K562 (cell line): ENCODE measurements at regions not wholly inside any gene's neighbourhood (a gene's known extent, or its start where the extent isn't known, plus 50 kb on each side); places are given as distances from the start of the nearest gene placed in this dataset.

ENCODE experiments used
- ATAC-seq: fragments of 200-7000 bp; cut with Tn5 transposase; 3 replicates; pipeline ENCODE4 v1.9.1; 2020; ENCODE audit warnings: moderate library complexity
- BruUV-seq: library from RNA; stranded (reverse); fragments of 400-500 nt; replicated peaks from 2 replicates; lab custom pipeline; 2021; lab: Mats Ljungman, UMichigan
- CTCF ChIA-PET: fragments of 300-600 bp; formaldehyde crosslinking; extraction: SDS; loops from one replicate; lab custom pipeline; 2021; ENCODE audit warnings: low intra/inter-chr PET ratio; lab: Yijun Ruan, JAX
- POLR2A ChIA-PET: fragments of 300-600, 350-650 bp; sonication (Branson Sonifier 250); formaldehyde crosslinking; extraction: SDS; loops from one replicate; lab custom pipeline; 2021; ENCODE audit warnings: antibody characterized with exemption, inconsistent platforms; lab: Yijun Ruan, JAX
- DNase-seq, 4 experiments: peaks; one replicate each; pipeline versions ENCODE4 v3.0.0 to v3.0.0-alpha.2; 2011 to 2018; ENCODE audit warnings: low spot score in 3 of 4, mixed read lengths in 3 of 4; ENCODE audit errors: extremely low read depth in 1 of 4
- FAIRE-seq: peaks from 2 replicates; lab custom pipeline; 2011; peaks lifted over from hg19 to GRCh38; lab: Jason Lieb, UNC
- H2AFZ ChIP-seq: 2 replicates; pipeline ENCODE4 v1.6.0; 2011; ENCODE audit warnings: low read depth, low read length, control low read depth, inconsistent platforms
- H3K27ac ChIP-seq: fragments of 200-600 bp; 3 replicates; pipeline ENCODE4 v1.8.0; 2011; ENCODE audit warnings: low read depth, mild to moderate bottlenecking, control low read depth, inconsistent platforms, low read length, moderate library complexity, mixed read lengths; ENCODE audit errors: extremely low read depth
- H3K27me3 ChIP-seq, 2 experiments: fragments of 300-600 bp in 1 of 2; 2 replicates in 1 of 2; 3 replicates in 1 of 2; pipeline versions ENCODE4 v1.6.0 to v1.8.0; 2011; ENCODE audit warnings: inconsistent platforms in 2 of 2, low read length in 2 of 2, mild to moderate bottlenecking in 1 of 2, mixed read lengths in 1 of 2, moderate library complexity in 1 of 2; ENCODE audit not compliant: control insufficient read depth in 2 of 2, insufficient read depth in 2 of 2
- H3K36me3 ChIP-seq: fragments of 300-600 bp; 3 replicates; pipeline ENCODE4 v1.8.0; 2011; ENCODE audit warnings: mild to moderate bottlenecking, low read length, inconsistent platforms; ENCODE audit not compliant: control insufficient read depth, insufficient read depth
- H3K4me1 ChIP-seq, 2 experiments: fragments of 200-600 bp in 1 of 2; replicated peaks in 1 of 2; 2 replicates in 1 of 2; 3 replicates in 1 of 2; pipeline versions ENCODE4 v1.5.1 to v1.8.0; 2011; ENCODE audit warnings: inconsistent platforms in 2 of 2, low read length in 2 of 2, mild to moderate bottlenecking in 1 of 2, mixed read lengths in 1 of 2, moderate library complexity in 1 of 2; ENCODE audit not compliant: control insufficient read depth in 2 of 2, insufficient read depth in 2 of 2
- H3K4me2 ChIP-seq: 2 replicates; pipeline ENCODE4 v1.6.1; 2011; ENCODE audit warnings: low read length, control low read depth, inconsistent platforms, mixed read lengths; ENCODE audit not compliant: insufficient read depth
- H3K4me3 ChIP-seq: fragments of 200-600 bp; sonication (generic), shearing (Covaris generic); 2 replicates; pipeline ENCODE4 v1.5.1; 2016; ENCODE audit warnings: control low read depth, inconsistent platforms
- H3K79me2 ChIP-seq: fragments of 200-600 bp; 3 replicates; pipeline ENCODE4 v1.8.0; 2011; ENCODE audit warnings: low read length, inconsistent platforms; ENCODE audit not compliant: control insufficient read depth, insufficient read depth
- H3K9ac ChIP-seq, 2 experiments: 2 replicates each; pipeline versions ENCODE4 v1.6.0 to v1.6.1; 2011; ENCODE audit warnings: low read depth in 2 of 2, low read length in 2 of 2, control low read depth in 1 of 2, inconsistent platforms in 1 of 2, mild to moderate bottlenecking in 1 of 2, mixed read lengths in 1 of 2; ENCODE audit not compliant: insufficient read depth in 1 of 2
- H3K9me1 ChIP-seq: one replicate; pipeline ENCODE4 v1.6.0; 2011; ENCODE audit warnings: inconsistent platforms, mild to moderate bottlenecking, low read length, moderate library complexity; ENCODE audit not compliant: control insufficient read depth, insufficient read depth
- H3K9me3 ChIP-seq: replicated peaks from 2 replicates; pipeline ENCODE4 v1.5.1; 2011; ENCODE audit warnings: low read depth, low read length, inconsistent platforms; ENCODE audit not compliant: control insufficient read depth, insufficient read depth
- H4K20me1 ChIP-seq: replicated peaks from 2 replicates; pipeline ENCODE4 v1.6.1; 2011; ENCODE audit warnings: low read length, inconsistent platforms, mixed read lengths; ENCODE audit not compliant: control insufficient read depth, insufficient read depth
- ARID1B ChIP-seq: fragments of 450-650 bp; IDR thresholded peaks from 2 replicates; pipeline ENCODE4 v1.6.1; 2016; ENCODE audit warnings: antibody characterized with exemption, mild to moderate bottlenecking, inconsistent platforms
- GABPA ChIP-seq: fragments of 200-800 bp; sonication (Bioruptor generic); conservative IDR thresholded peaks from 2 replicates; pipeline ENCODE4 v1.6.1; 2016; ENCODE audit warnings: low read depth, missing genetic modification characterization, missing compliant biosample characterization
- LARP7 ChIP-seq: fragments of 450-650 bp; IDR thresholded peaks from 2 replicates; pipeline ENCODE4 v1.6.1; 2016
- MAFF ChIP-seq: IDR thresholded peaks from 2 replicates; pipeline ENCODE4 v1.6.1; 2012; ENCODE audit warnings: low read length, improper control_type of control experiment
- MAFG ChIP-seq: fragments of 450-650 bp; conservative IDR thresholded peaks from 2 replicates; pipeline ENCODE4 v1.6.1; 2016; ENCODE audit warnings: missing genetic modification characterization, missing compliant biosample characterization
- MAFK ChIP-seq: IDR thresholded peaks from 2 replicates; pipeline ENCODE4 v1.6.1; 2011; ENCODE audit warnings: low read length, improper control_type of control experiment
- NFE2L1 ChIP-seq: fragments of 450-650 bp; IDR thresholded peaks from 2 replicates; pipeline ENCODE4 v1.6.1; 2016; ENCODE audit warnings: missing genetic modification characterization, low read depth, mild to moderate bottlenecking, missing compliant biosample characterization, moderate library complexity, borderline replicate concordance
- PRMT5 ChIP-seq: sonication (generic); formaldehyde crosslinking; IDR thresholded peaks from 2 replicates; pipeline ENCODE4 v1.5.0; 2020; ENCODE audit warnings: missing genetic modification reagents
- RHOXF2B ChIP-seq: fragments of 250-450 bp; sonication (Bioruptor Pico); conservative IDR thresholded peaks from 2 replicates; pipeline ENCODE4 v1.5.1; 2021
- SAFB2 ChIP-seq: fragments of 200-400 bp; formaldehyde crosslinking; IDR thresholded peaks from 2 replicates; pipeline ENCODE4 v1.6.1; 2018; ENCODE audit warnings: borderline replicate concordance, low read length, low read depth, moderate library complexity; ENCODE audit not compliant: severe bottlenecking
- ZBED1 ChIP-seq: IDR thresholded peaks from 2 replicates; pipeline ENCODE4 v1.6.1; 2014
- ZNF197 ChIP-seq: fragments of 200-800 bp; sonication (Bioruptor generic); IDR thresholded peaks from 2 replicates; pipeline ENCODE4 v1.6.1; 2016; ENCODE audit warnings: low read depth, missing genetic modification characterization, missing compliant biosample characterization
- ZNF316 ChIP-seq: fragments of 450-650 bp; IDR thresholded peaks from 2 replicates; pipeline ENCODE4 v1.6.1; 2016
- WGBS: fragments of 100-300 bp; shearing (Covaris generic); methylation state at CpG from one replicate; pipeline ENCODE4 v1.1.6; 2016; ENCODE audit warnings: low coverage, mixed read lengths; ENCODE audit not compliant: insufficient coverage; ENCODE audit errors: missing lambda C conversion rate; 5-methylcytosine and 5-hydroxymethylcytosine counted together
- in situ Hi-C: fragments of 300-500 bp; cut with MboI; formaldehyde crosslinking; loops from 4 replicates; pipeline ENCODE4 v1.15.0; 2018; ENCODE audit warnings: inconsistent platforms, mixed read lengths
- intact Hi-C: fragments of 100-400 bp; cut with micrococcal nuclease; formaldehyde crosslinking; loops from 2 replicates; pipeline ENCODE4 v1.14.2; 2022
- TF ChIP-seq, protein P1 (sequence below): sonication (generic); formaldehyde crosslinking; IDR thresholded peaks from 2 replicates; pipeline ENCODE4 v1.8.0; 2022; ENCODE audit warnings: mild to moderate bottlenecking, missing genetic modification reagents
- TF ChIP-seq, protein P2 (sequence below): fragments of 200-400 bp; formaldehyde crosslinking; IDR thresholded peaks from 2 replicates; pipeline ENCODE4 v1.6.1; 2017; ENCODE audit warnings: mild to moderate bottlenecking, low read depth, low read length, moderate library complexity

GRCh38 chr2:152883951-152884487 is 165.6 kb downstream of the ARL6IP6 start:
- Histone ChIP-seq H3K9ac (no peak overlapping the region), H3K27me3 (no peaks in the 10 kb centered on the region), H3K9me1 (no peaks in the 10 kb centered on the region), H3K79me2 (no peaks in the 10 kb centered on the region), H2AFZ (no peak overlapping the region), H3K36me3 (no peaks in the 10 kb centered on the region), H4K20me1 (no peaks in the 10 kb centered on the region), H3K4me2 (no peak overlapping the region), H3K27ac (no peak overlapping the region)
- ChIA-PET CTCF (no interaction called here), POLR2A (no interaction called here)
- 0% methylated on average over 4 of the region's 4 CpGs for WGBS
- no peak for FAIRE-seq
- BruUV-seq: no TSS peak
- TF ChIP-seq MAFG (peak; percentile 72; the same call in 1 of the 2 replicates), MAFK (peak; percentile 49), SAFB2 (no peak), MAFF (peak; percentile 45), ZNF316 (peak; percentile 75)
- TF ChIP-seq, all 486 proteins: peak for 4
- intact Hi-C loops (no loop called here), in situ Hi-C loops (no loop called here)
- no peaks in the 10 kb centered on the region for H3K9me3 ChIP-seq
- no peak overlapping the region for H3K4me3 ChIP-seq
- no peak for DNase-seq
- ATAC-seq: no peak
- H3K4me1 ChIP-seq: no peaks in the 10 kb centered on the region

- H2AFZ ChIP-seq: no peak overlapping the region
- no peak overlapping the region for H3K9ac ChIP-seq
- TF ChIP-seq ZBED1 (no peak), LARP7 (no peak), GABPA (tag) (no peak), RHOXF2B (CRISPR knock-in tag) (no peak), NFE2L1 (no peak), PRMT5 (CRISPR knock-in tag) (no peak), ARID1B (no peak), ZNF197 (CRISPR knock-in tag) (no peak)
- TF ChIP-seq, protein P1, sequence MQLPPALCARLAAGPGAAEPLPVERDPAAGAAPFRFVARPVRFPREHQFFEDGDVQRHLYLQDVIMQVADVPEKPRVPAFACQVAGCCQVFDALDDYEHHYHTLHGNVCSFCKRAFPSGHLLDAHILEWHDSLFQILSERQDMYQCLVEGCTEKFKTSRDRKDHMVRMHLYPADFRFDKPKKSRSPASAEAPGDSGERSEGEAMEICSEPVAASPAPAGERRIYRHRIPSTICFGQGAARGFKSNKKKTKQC (CRISPR knock-in tag): no peak
- TF ChIP-seq, protein P2, sequence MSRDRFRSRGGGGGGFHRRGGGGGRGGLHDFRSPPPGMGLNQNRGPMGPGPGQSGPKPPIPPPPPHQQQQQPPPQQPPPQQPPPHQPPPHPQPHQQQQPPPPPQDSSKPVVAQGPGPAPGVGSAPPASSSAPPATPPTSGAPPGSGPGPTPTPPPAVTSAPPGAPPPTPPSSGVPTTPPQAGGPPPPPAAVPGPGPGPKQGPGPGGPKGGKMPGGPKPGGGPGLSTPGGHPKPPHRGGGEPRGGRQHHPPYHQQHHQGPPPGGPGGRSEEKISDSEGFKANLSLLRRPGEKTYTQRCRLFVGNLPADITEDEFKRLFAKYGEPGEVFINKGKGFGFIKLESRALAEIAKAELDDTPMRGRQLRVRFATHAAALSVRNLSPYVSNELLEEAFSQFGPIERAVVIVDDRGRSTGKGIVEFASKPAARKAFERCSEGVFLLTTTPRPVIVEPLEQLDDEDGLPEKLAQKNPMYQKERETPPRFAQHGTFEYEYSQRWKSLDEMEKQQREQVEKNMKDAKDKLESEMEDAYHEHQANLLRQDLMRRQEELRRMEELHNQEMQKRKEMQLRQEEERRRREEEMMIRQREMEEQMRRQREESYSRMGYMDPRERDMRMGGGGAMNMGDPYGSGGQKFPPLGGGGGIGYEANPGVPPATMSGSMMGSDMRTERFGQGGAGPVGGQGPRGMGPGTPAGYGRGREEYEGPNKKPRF: no peak
- no peaks in the 10 kb centered on the region for H3K4me1 ChIP-seq
- DNase-seq (no peak), FAIRE-seq (no peak), ATAC-seq (no peak)
- in situ Hi-C loops: no loop called here
- H3K36me3 ChIP-seq: no peaks in the 10 kb centered on the region
- ChIA-PET CTCF (no interaction called here), POLR2A (no interaction called here)
- no peaks in the 10 kb centered on the region for H3K79me2 ChIP-seq
- H3K27ac ChIP-seq: no peak overlapping the region
- no peaks in the 10 kb centered on the region for H3K27me3 ChIP-seq
- intact Hi-C loops: no loop called here
- no peaks in the 10 kb centered on the region for H4K20me1 ChIP-seq
- no peaks in the 10 kb centered on the region for H3K9me3 ChIP-seq
- no peak overlapping the region for H3K4me2 ChIP-seq
- no peak overlapping the region for H3K4me3 ChIP-seq
- no peaks in the 10 kb centered on the region for H3K9me1 ChIP-seq
- BruUV-seq: no TSS peak
Observed at GRCh38 chr2:152881527-152881926, 163.1 kb downstream of the ARL6IP6 start.
